ENCODE measurements at regions not wholly inside any gene's neighbourhood (a gene's known extent, or its start where the extent isn't known, plus 50 kb on each side); places are given as distances from the start of the nearest gene placed in this dataset.

GRCh38 chr22:49476800-49477400 lies 350.8 kb downstream of the BRD1 start:
- DNase-seq (ENCODE audit: low read depth, low spot score), result no peak
- no peaks in the 10 kb centered on the region for H3K9me3 ChIP-seq (ENCODE audit: control insufficient read depth, insufficient read depth, low read depth, low read length)
- intact Hi-C loops (cut with micrococcal nuclease; ENCODE audit: unreplicated experiment), result no loop called here
- no peaks in the 10 kb centered on the region for H3K36me3 ChIP-seq (ENCODE audit: control insufficient read depth, insufficient read depth, low read length)
- H3K4me3 ChIP-seq (ENCODE audit: low read depth in 2 of 2, low read length in 2 of 2), result no peak overlapping the region
- ChIA-PET POLR2A (no interaction called here), CTCF (no interaction called here)
- in situ Hi-C loops (cut with HindIII; ENCODE audit: low pct_unique_long_range_greater_than_20kb, low sequenced_read_pairs), result no loop called here
- H3K27ac ChIP-seq (ENCODE audit: low read length), result no peak overlapping the region
- H3K4me1 ChIP-seq (ENCODE audit: control insufficient read depth, insufficient read depth, low read length), result no peaks in the 10 kb centered on the region
- BruUV-seq (replicated peaks), result no TSS peak
- peaks cover 2% of the 10 kb centered on the region; the same call in 1 of the 2 replicates for H3K27me3 ChIP-seq (ENCODE audit: control insufficient read depth, insufficient read depth, low read length)
- no peak for ATAC-seq
- TF ChIP-seq TCF7L2 (IDR thresholded peaks at IDR 0.05; ENCODE audit: low read depth, low read length) (no peak), SIN3A (IDR thresholded peaks at IDR 0.05; ENCODE audit: borderline replicate concordance, insufficient read depth, low read depth, low read length) (no peak), CTCF (IDR thresholded peaks at IDR 0.05) (no peak), POLR2AphosphoS5 (IDR thresholded peaks at IDR 0.05; ENCODE audit: low read depth, low read length) (no peak), REST (IDR thresholded peaks at IDR 0.05; ENCODE audit: insufficient read depth in 1 of 2, low read depth in 2 of 2, low read length in 1 of 2) (no peak)

GRCh38 chr22:49476176-49476575 lies 351.5 kb downstream of the BRD1 start:
- intact Hi-C loops (cut with micrococcal nuclease; ENCODE audit: unreplicated experiment), result no loop called here
- Histone ChIP-seq H3K4me1 (ENCODE audit: control insufficient read depth, insufficient read depth, low read length) (no peaks in the 10 kb centered on the region), H3K27ac (ENCODE audit: low read length) (no peak overlapping the region), H3K27me3 (ENCODE audit: control insufficient read depth, insufficient read depth, low read length) (peaks cover 2% of the 10 kb centered on the region; the same call in 1 of the 2 replicates), H3K36me3 (ENCODE audit: control insufficient read depth, insufficient read depth, low read length) (no peaks in the 10 kb centered on the region), H3K4me3 (ENCODE audit: low read depth in 2 of 2, low read length in 2 of 2) (no peak overlapping the region), H3K9me3 (ENCODE audit: control insufficient read depth, insufficient read depth, low read depth, low read length) (no peaks in the 10 kb centered on the region)
- BruUV-seq (replicated peaks), result no TSS peak
- ChIA-PET CTCF (no interaction called here), POLR2A (no interaction called here)
- in situ Hi-C loops (cut with HindIII; ENCODE audit: low pct_unique_long_range_greater_than_20kb, low sequenced_read_pairs), result no loop called here
- no peak for DNase-seq (ENCODE audit: low read depth, low spot score)
- TF ChIP-seq SIN3A (IDR thresholded peaks at IDR 0.05; ENCODE audit: borderline replicate concordance, insufficient read depth, low read depth, low read length), result no peak
- no peak for TF ChIP-seq TCF7L2 (IDR thresholded peaks at IDR 0.05; ENCODE audit: low read depth, low read length)
- TF ChIP-seq POLR2AphosphoS5 (IDR thresholded peaks at IDR 0.05; ENCODE audit: low read depth, low read length), result no peak
- TF ChIP-seq REST (IDR thresholded peaks at IDR 0.05; ENCODE audit: insufficient read depth in 1 of 2, low read depth in 2 of 2, low read length in 1 of 2), result no peak
- TF ChIP-seq CTCF (IDR thresholded peaks at IDR 0.05), result no peak
- ATAC-seq, result no peak

Measured in Panc1 (cell line).